ENCODE measurements at regions not wholly inside any gene's neighbourhood (a gene's known extent, or its start where the extent isn't known, plus 50 kb on each side); places are given as distances from the start of the nearest gene placed in this dataset.

- no peak for TF ChIP-seq JUND (IDR thresholded peaks at IDR 0.05)
- no peak for TF ChIP-seq YY1 (IDR thresholded peaks at IDR 0.05; ENCODE audit: extremely low read depth, insufficient replicate concordance, low read depth, low read length)
- TF ChIP-seq CBX3 (IDR thresholded peaks at IDR 0.05; ENCODE audit: low read depth): no peak
- TF ChIP-seq EZH2 (IDR thresholded peaks at IDR 0.05): no peak
- TF ChIP-seq EGR1 (IDR thresholded peaks at IDR 0.05; ENCODE audit: low read depth): no peak
- TF ChIP-seq, protein P1, sequence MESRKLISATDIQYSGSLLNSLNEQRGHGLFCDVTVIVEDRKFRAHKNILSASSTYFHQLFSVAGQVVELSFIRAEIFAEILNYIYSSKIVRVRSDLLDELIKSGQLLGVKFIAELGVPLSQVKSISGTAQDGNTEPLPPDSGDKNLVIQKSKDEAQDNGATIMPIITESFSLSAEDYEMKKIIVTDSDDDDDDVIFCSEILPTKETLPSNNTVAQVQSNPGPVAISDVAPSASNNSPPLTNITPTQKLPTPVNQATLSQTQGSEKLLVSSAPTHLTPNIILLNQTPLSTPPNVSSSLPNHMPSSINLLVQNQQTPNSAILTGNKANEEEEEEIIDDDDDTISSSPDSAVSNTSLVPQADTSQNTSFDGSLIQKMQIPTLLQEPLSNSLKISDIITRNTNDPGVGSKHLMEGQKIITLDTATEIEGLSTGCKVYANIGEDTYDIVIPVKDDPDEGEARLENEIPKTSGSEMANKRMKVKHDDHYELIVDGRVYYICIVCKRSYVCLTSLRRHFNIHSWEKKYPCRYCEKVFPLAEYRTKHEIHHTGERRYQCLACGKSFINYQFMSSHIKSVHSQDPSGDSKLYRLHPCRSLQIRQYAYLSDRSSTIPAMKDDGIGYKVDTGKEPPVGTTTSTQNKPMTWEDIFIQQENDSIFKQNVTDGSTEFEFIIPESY (IDR thresholded peaks at IDR 0.05; ENCODE audit: extremely low read depth, insufficient replicate concordance, low read length): no peak
- no peak for TF ChIP-seq SP1 (IDR thresholded peaks at IDR 0.05; ENCODE audit: low read depth)
- TF ChIP-seq RAD21 (IDR thresholded peaks at IDR 0.05; ENCODE audit: low read depth): no peak
- no peak for TF ChIP-seq EZH2phosphoT487 (IDR thresholded peaks at IDR 0.05; ENCODE audit: borderline replicate concordance)
- TF ChIP-seq ZNF274 (IDR thresholded peaks at IDR 0.05; ENCODE audit: low read depth, low read length): no peak
- no peak for TF ChIP-seq SRF (IDR thresholded peaks at IDR 0.05; ENCODE audit: low read depth)
- no peak for TF ChIP-seq ATF3 (IDR thresholded peaks at IDR 0.05)
- Histone ChIP-seq H3K4me2 (ENCODE audit: low read length) (no peak overlapping the region), H3K4me1 (ENCODE audit: control insufficient read depth in 1 of 2, insufficient read depth in 2 of 2, low read length in 2 of 2) (no peaks in the 10 kb centered on the region), H3K4me3 (replicated peaks in 1 of 2; ENCODE audit: low read depth in 1 of 2, low read length in 2 of 2) (no peak overlapping the region), H3K9me2 (ENCODE audit: insufficient read depth) (no peaks in the 10 kb centered on the region), H4K20me1 (ENCODE audit: insufficient read depth) (no peaks in the 10 kb centered on the region; the same call in 1 of the 2 replicates), H3K27me3 (ENCODE audit: insufficient read depth, low read length) (peaks cover 7% of the 10 kb centered on the region; the same call in 1 of the 2 replicates), H2AFZ (ENCODE audit: low read depth, low read length, poor library complexity, severe bottlenecking) (no peak overlapping the region), H3K27ac (ENCODE audit: low read depth, low read length) (no peak overlapping the region), H3K79me2 (ENCODE audit: insufficient read depth, low read length) (no peaks in the 10 kb centered on the region), H3K9me3 (ENCODE audit: control insufficient read depth in 1 of 2, insufficient read depth in 1 of 2, low read depth in 1 of 2, low read length in 2 of 2) (no peaks in the 10 kb centered on the region), H3K36me3 (ENCODE audit: control insufficient read depth in 1 of 2, insufficient read depth in 2 of 2, low read length in 2 of 2) (no peaks in the 10 kb centered on the region), H3K9ac (ENCODE audit: low read length) (no peak overlapping the region)
- ATAC-seq (no peak), DNase-seq (ENCODE audit: low read depth, low spot score) (no peak)
- ChIA-PET POLR2A (no interaction called here), RAD21 (ENCODE audit: low non-redundant PET in 1 of 2, low total read pairs in 2 of 2, uncharacterized antibody in 2 of 2, unreplicated experiment in 2 of 2) (no interaction called here), CTCF (no interaction called here)
- BruUV-seq (replicated peaks): no TSS peak
- intact Hi-C loops (cut with micrococcal nuclease): no loop called here
These were observed 315.1 kb upstream of the IGF1R start for GRCh38 chr15:98333251-98333650.
